Esophagus (tissue), 2 donors: ENCODE measurements at regions not wholly inside any gene's neighbourhood (a gene's known extent, or its start where the extent isn't known, plus 50 kb on each side); places are given as distances from the start of the nearest gene placed in this dataset.

Source experiments
- H3K27ac ChIP-seq, 2 donors: one replicate each; pipeline ENCODE4 v1.5.1; 2013; ENCODE audit warnings: low read depth in 2 of 2, mild to moderate bottlenecking in 2 of 2, inconsistent platforms in 1 of 2, low read length in 1 of 2, moderate library complexity in 1 of 2
- H3K27me3 ChIP-seq, 2 donors: one replicate each; pipeline ENCODE4 v1.6.1; 2013; ENCODE audit warnings: low read length in 2 of 2, control low read depth in 1 of 2, mild to moderate bottlenecking in 1 of 2; ENCODE audit not compliant: insufficient read depth in 2 of 2, control insufficient read depth in 1 of 2
- H3K36me3 ChIP-seq, 2 donors: one replicate each; pipeline ENCODE4 v1.6.1; 2013; ENCODE audit warnings: low read length in 1 of 2; ENCODE audit not compliant: control insufficient read depth in 2 of 2, insufficient read depth in 2 of 2
- H3K4me1 ChIP-seq, 2 donors: one replicate each; pipeline ENCODE4 v1.6.1; 2013; ENCODE audit warnings: low read length in 1 of 2; ENCODE audit not compliant: control insufficient read depth in 2 of 2, insufficient read depth in 2 of 2
- H3K4me3 ChIP-seq, 2 donors: one replicate each; pipeline ENCODE4 v1.5.1; 2013; ENCODE audit warnings: low read length in 2 of 2, mild to moderate bottlenecking in 2 of 2, low read depth in 1 of 2, moderate library complexity in 1 of 2
- H3K9me3 ChIP-seq, 2 donors: one replicate each; pipeline ENCODE4 v1.6.1; 2013; ENCODE audit warnings: mild to moderate bottlenecking in 2 of 2, low read depth in 1 of 2, low read length in 1 of 2, moderate library complexity in 1 of 2; ENCODE audit not compliant: control insufficient read depth in 2 of 2, insufficient read depth in 1 of 2
- WGBS, 2 donors: extraction: QIAGEN DNeasy Blood & Tissue Kit; methylation state at CpG; one replicate each; pipeline ENCODE4 v1.1.7; 2013; 5-methylcytosine and 5-hydroxymethylcytosine counted together
- donor health status: healthy with polysubstance abuse.
- donor health status: Bipolar disorder and iron deficiency.

GRCh38 chr1:5109633-5110032 lies 455.2 kb downstream of the AJAP1 start:
- Histone ChIP-seq H3K9me3 (no peaks in the 10 kb centered on the region), H3K27ac (no peak overlapping the region), H3K4me1 (no peaks in the 10 kb centered on the region), H3K27me3 (no peaks in the 10 kb centered on the region), H3K36me3 (no peaks in the 10 kb centered on the region), H3K4me3 (no peak overlapping the region)
- WGBS, 2 donors = 69 to 70% methylated on average over 11 of the region's 11 CpGs

- Histone ChIP-seq H3K36me3 (no peaks in the 10 kb centered on the region), H3K4me1 (no peaks in the 10 kb centered on the region), H3K27ac (no peak overlapping the region), H3K27me3 (no peaks in the 10 kb centered on the region), H3K4me3 (no peak overlapping the region), H3K9me3 (no peaks in the 10 kb centered on the region)
- 48 to 51% methylated on average over 5 of the region's 5 CpGs for WGBS, 2 donors
Observed at GRCh38 chr1:5108740-5109139, 454.3 kb downstream of the AJAP1 start.

GRCh38 chr1:5105744-5106143 lies 451.3 kb downstream of the AJAP1 start:
- no peaks in the 10 kb centered on the region for H3K9me3 ChIP-seq
- WGBS, 2 donors = 60 to 62% methylated on average over 2 of the region's 2 CpGs
- H3K4me3 ChIP-seq = no peak overlapping the region
- H3K27me3 ChIP-seq = no peaks in the 10 kb centered on the region
- no peak overlapping the region for H3K27ac ChIP-seq
- H3K4me1 ChIP-seq = no peaks in the 10 kb centered on the region
- H3K36me3 ChIP-seq = no peaks in the 10 kb centered on the region

- H3K27ac ChIP-seq = no peak overlapping the region
- no peaks in the 10 kb centered on the region for H3K4me1 ChIP-seq
- no peaks in the 10 kb centered on the region for H3K9me3 ChIP-seq
- H3K36me3 ChIP-seq = no peaks in the 10 kb centered on the region
- no peak overlapping the region for H3K4me3 ChIP-seq
- 28 to 34% methylated on average over 2 of the region's 2 CpGs for WGBS, 2 donors
- no peaks in the 10 kb centered on the region for H3K27me3 ChIP-seq
Observed at GRCh38 chr1:5099558-5099957, 445.1 kb downstream of the AJAP1 start.

- H3K36me3 ChIP-seq = no peaks in the 10 kb centered on the region
- H3K4me3 ChIP-seq = no peak overlapping the region
- no peak overlapping the region for H3K27ac ChIP-seq
- H3K27me3 ChIP-seq = no peaks in the 10 kb centered on the region
- 66 to 68% methylated on average over 5 of the region's 5 CpGs for WGBS, 2 donors
- no peaks in the 10 kb centered on the region for H3K9me3 ChIP-seq
- no peaks in the 10 kb centered on the region for H3K4me1 ChIP-seq
Observed at GRCh38 chr1:5098981-5099385, 444.6 kb downstream of the AJAP1 start.

- no peaks in the 10 kb centered on the region for H3K27me3 ChIP-seq
- no peaks in the 10 kb centered on the region for H3K36me3 ChIP-seq
- peaks cover 0 to 3% of the 10 kb centered on the region in 2 donors for H3K9me3 ChIP-seq
- 32 to 38% methylated on average over 1 of the region's 1 CpG for WGBS, 2 donors
- no peak overlapping the region for H3K27ac ChIP-seq
- H3K4me3 ChIP-seq = no peak overlapping the region
- H3K4me1 ChIP-seq = no peaks in the 10 kb centered on the region
Observed at GRCh38 chr1:5093042-5093441, 438.6 kb downstream of the AJAP1 start.

- Histone ChIP-seq H3K36me3 (no peaks in the 10 kb centered on the region), H3K9me3 (peaks cover 0 to 5% of the 10 kb centered on the region in 2 donors), H3K4me1 (no peaks in the 10 kb centered on the region), H3K27ac (no peak overlapping the region), H3K27me3 (peaks cover 0 to 3% of the 10 kb centered on the region in 2 donors), H3K4me3 (no peak overlapping the region)
- 81 to 83% methylated on average over 4 of the region's 4 CpGs for WGBS, 2 donors
Observed at GRCh38 chr1:5084676-5085075, 430.3 kb downstream of the AJAP1 start.

GRCh38 chr1:5067246-5067645 lies 412.8 kb downstream of the AJAP1 start:
- Histone ChIP-seq H3K9me3 (no peaks in the 10 kb centered on the region), H3K27ac (no peak overlapping the region), H3K4me1 (no peaks in the 10 kb centered on the region), H3K36me3 (no peaks in the 10 kb centered on the region), H3K4me3 (no peak overlapping the region), H3K27me3 (no peaks in the 10 kb centered on the region)
- WGBS, 2 donors = 13% methylated on average over 1 of the region's 1 CpG

GRCh38 chr1:5053744-5054143 lies 399.3 kb downstream of the AJAP1 start:
- Histone ChIP-seq H3K27me3 (no peaks in the 10 kb centered on the region), H3K36me3 (no peaks in the 10 kb centered on the region), H3K4me3 (no peak overlapping the region), H3K27ac (no peak overlapping the region), H3K4me1 (no peaks in the 10 kb centered on the region), H3K9me3 (no peaks in the 10 kb centered on the region)
- WGBS, 2 donors = 28 to 40% methylated on average over 3 of the region's 3 CpGs

- Histone ChIP-seq H3K27ac (no peak overlapping the region), H3K4me1 (no peaks in the 10 kb centered on the region), H3K9me3 (no peaks in the 10 kb centered on the region), H3K4me3 (no peak overlapping the region), H3K27me3 (no peaks in the 10 kb centered on the region), H3K36me3 (no peaks in the 10 kb centered on the region)
- WGBS, 2 donors = 64 to 72% methylated on average over 2 of the region's 2 CpGs
Observed at GRCh38 chr1:5029136-5029535, 374.7 kb downstream of the AJAP1 start.
